Fibroblast of gingiva (primary cell): ENCODE measurements at regions not wholly inside any gene's neighbourhood (a gene's known extent, or its start where the extent isn't known, plus 50 kb on each side); places are given as distances from the start of the nearest gene placed in this dataset.

Experiments
- DNase-seq: peaks from one replicate; pipeline ENCODE4 v3.0.0-alpha.2; 2011; ENCODE audit warnings: low read depth

DNA sequence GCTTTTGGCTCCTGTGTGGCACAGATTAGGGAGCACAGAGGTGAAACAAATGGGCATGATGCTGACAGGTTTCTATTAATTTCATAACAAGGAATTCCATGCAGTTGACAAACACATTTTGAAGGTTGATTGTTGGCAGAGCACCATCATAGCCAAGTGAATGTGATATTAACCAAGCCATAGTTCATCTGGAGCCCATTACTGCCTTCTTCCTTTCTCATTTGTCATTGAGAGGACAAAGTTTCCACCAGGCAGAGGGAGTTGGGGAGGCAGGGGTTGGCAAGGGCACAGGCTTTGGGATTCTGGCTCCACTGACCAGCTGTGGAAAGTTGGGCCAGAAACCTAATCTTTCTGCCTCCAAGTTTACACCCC lies 325.2 kb downstream of the MFSD1 start:
- peak; percentile 3 for DNase-seq

DNA sequence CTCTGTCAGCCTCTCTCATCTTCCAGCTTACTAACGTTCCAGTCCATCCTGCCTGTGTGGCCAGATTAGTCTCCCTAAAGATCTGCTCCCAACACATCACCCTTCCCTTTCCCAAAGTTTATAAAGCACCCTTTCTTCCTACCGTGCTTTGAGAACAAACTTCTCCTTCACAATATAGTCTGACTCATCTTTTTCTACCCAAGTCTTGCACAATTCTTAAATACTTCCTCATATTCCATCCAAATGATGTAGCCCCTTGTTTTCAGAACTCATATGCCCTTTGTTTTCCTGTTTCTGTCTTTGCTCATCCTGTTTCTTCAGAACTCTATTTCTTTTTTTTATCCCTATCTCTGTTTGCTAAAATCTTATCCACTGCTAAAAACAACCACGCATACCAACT lies 326.8 kb downstream of the MFSD1 start:
- peak; percentile 44 for DNase-seq

DNA sequence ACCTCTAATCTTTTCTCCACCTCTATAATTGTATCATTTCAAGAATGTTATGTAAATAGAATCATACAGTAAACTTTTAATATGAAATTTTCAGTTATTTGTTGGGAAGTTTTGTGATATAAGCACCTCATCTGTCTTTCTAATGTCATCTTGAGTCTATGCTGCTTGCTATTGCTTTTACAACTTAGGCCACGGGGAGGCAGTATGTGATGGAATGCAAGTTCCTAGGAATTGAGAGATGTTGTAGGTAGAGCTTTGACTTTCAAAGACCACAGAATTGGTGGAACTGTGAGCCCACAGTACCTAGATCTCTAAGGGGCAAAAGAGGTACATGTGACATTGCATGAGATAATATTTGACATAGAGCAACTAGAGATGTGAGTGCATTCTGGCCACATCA lies 328.3 kb downstream of the MFSD1 start:
- DNase-seq, result no peak

DNA sequence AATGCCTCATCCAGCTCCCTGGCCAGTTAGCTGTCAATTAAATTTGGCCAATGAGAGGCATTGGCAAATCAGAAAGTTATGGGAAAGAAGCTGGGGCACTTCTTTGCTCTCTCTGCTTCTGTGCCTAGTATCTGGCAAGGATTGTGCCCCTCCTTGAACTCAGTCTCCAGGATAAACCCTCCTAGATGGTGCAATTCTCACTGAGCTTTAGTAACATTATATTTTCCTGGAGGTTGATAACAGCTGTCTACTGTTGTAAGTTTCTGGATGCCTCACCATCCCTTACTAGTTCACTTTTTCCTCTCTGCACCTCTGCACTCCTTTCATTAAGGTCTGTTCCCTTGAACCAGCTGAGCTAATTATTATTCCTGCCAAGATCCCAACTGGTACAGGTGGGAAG lies 329.5 kb downstream of the MFSD1 start:
- no peak for DNase-seq

DNA sequence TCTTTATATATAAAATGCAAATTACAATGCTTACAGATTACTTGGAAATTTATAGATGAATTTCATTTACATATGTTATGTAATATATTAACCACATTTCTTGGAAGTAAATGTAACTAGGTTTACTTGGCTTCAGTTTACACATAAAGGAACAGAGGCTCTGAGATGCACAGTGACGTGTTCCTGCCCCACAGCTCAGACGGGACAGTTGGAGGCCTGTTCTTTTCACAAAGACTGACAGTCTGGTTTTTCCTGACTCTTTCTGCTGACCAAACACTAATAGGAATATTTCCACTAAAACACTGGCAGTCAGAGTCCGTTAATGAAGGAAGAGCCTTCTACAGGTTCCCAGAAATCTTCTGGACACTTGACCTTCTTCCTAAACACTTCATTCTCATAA lies 336.1 kb downstream of the MFSD1 start:
- DNase-seq, result no peak

DNA sequence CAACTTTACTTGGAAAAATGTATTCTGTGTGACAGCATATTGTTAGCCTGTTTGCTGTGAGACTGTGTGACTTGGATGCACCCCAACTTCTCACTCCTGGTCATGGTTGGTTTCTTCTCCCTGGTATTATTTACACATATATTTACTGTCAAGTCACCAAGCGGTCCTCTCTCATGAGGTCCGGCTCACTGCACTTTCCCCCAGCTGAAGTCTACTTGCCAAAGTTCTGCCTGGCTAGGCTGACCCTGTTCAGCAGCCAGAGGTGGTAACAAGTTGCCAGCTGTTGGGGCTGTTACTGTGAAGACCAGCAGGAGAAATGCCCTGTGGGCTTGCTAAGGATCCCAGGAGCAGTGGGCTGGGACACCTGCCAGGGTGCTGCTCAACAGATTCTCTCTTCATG lies 337.5 kb downstream of the MFSD1 start:
- DNase-seq, result peak; percentile 30

DNA sequence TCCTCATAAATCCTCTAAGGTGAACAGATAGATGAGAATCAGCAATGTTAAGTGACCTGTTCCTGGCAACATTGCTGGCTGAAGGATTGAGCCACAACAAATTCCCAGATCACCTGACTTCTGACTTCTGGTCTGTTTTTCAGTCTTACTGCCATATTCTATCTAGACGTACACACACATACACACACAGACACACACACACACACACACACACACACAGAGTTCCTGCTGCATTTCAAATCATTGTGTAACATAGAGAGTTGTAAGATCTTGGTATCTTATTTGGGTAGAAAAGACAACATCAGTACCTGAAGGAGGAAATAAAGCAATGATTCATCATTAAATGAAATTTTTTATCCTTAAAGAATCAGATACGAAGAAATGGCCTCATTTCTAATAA lies 342.6 kb downstream of the MFSD1 start:
- DNase-seq, result no peak

DNA sequence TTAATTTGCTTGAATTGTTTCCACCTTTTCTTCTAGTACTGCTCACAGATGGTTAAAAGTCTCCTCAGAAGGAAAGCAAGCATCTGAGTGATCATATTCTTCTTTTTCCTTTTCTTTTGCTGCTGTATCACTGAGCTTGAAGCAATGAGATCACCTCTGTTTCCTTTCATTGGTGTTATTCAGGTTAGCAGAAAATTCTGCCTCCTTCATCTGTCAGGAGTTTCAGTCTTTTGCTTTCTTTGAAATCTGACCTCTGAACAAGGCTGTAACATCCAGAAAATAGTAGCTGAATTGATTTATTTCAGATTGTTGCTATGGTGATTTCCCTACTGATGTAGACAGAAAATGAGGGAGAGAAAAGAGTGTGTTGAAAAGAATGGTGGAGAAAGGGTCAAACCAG lies 343.0 kb downstream of the MFSD1 start:
- DNase-seq, result no peak

DNA sequence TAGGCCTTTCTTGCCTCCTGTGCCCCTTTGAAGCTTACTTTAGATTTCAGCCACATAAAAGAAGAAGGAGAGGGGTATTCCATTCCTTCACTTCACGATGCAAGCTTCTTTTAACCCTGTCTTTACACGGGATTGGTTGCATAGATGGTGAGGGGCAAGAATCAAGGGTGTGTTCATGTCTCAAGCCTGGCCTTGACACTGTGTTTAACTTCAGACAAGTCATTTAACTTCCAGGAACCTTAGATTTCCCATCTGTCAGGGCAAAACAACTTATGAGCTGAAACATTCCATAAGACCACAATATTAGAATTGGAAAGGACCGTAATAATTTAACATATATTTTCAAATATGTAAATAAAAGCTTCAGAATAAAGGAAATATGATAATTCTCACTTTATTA lies 344.5 kb downstream of the MFSD1 start:
- DNase-seq, result no peak

DNA sequence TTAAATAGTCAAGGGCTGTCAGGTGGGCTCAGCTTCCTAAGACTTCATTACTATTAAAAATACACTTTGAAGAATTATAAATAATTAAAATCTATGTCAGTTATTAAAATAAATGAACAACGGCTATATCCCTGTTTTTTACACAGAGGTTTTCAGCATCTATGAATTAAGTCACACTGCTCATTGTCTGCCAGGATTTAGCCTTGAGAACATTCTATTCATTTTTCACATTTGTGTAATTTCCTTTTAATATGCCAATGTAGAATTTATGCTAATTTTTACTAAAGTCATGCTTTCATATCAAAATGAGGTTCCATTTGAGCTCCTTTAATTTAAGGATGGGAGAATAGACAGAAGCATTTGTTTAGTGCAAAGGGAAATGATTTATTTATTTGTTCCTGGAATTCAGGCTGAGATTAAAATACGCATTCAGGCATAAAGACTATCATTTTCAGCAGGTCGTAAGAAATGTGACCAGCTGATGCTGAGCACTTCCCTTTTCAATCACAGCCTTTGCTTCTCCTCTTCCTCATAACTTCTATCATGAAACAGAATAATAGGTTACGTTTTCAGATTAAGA lies 345.1 kb downstream of the MFSD1 start:
- peak; percentile 9 for DNase-seq

DNA sequence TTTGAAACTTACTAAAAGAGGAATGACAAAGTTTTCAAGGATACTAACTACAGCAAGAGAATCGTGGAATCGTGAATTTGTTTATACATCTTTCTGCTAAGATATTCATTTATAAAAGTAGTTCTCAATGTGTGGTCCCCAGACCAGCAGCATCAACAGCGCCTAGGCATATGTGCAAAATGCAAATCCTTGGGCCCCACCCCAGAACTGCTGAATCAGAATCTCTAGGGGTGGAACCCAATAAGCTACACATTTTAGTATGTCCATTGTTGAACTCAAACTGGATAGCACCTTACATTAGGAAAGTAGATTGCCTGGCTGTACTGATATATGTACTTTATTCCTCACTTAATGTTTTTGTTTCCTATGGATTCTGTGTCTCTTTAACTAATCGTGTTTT lies 346.0 kb downstream of the MFSD1 start:
- no peak for DNase-seq

DNA sequence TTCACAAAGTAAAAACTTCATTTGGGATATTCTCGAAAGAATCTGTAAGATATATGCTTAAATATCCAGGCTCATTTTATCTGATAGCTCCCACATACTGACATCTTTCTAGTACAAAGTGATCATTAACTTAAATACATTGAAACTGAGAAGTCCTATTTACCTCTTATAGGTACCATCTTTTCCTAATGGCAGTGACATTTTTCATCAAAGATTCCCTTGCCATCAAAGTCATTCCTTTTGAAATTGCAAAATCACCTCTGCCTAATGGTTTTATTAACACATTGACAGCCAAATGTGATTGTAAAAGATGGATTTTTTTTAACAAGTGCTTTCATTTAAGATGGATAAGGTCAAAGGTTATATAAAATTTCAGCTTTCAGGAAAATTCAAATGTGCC lies 346.6 kb downstream of the MFSD1 start:
- no peak for DNase-seq

DNA sequence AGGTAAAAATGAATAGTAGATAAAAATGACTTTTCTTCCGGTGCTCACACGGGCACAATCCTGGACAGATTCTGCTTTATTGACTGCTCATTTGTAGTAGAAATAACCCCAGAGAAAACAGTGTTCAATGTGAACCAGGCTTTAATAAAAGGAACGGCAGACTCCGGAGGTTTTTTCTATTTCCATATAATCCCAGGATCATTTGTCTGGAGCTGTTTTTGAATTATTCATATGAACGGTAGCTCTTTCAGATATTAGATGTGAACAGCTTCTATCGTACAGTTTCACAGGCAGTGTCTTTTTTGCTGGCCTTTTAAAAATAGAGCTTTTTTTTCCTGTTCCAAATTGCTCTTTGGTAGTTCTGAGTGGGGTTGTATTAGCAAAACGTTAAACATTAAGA lies 347.3 kb downstream of the MFSD1 start:
- no peak for DNase-seq

DNA sequence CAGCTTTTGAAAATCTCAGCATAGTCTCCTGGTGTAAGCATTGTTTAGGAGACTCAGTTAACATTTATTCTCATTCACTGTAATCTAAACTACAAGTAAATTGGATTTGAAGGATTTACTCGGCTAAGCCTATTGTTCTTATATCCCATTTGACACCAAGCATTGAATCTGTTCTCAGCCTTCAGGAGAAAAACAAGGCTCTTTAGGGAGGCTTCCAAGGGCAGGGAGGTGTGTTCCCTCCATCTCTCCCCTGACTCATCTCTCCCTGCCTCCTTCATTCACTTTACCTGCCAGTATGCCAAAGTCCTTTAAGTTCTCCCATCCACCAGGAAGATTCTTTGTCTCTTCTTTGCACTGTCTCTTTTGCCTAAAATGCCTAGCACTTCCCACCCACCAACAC lies 347.8 kb downstream of the MFSD1 start:
- DNase-seq, result no peak

DNA sequence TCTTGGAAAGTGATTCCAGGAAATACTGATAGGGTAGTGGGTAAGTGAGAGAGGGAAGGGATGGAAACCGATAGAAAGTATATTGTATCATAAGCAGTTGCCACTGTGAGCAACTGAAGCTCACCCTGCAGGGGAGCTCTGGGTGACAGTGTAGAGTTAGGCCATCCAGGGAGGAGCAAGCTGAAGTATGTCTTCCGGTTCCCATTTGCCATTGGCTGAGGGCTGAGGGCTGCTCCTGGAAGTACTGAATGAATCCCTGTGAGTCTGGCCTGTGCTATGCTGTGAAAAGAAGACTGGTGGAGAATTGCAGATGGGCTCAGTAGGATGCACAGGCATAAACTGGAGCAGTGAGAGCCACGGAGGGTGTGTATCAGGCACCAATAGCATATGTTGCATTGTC lies 348.3 kb downstream of the MFSD1 start:
- no peak for DNase-seq

DNA sequence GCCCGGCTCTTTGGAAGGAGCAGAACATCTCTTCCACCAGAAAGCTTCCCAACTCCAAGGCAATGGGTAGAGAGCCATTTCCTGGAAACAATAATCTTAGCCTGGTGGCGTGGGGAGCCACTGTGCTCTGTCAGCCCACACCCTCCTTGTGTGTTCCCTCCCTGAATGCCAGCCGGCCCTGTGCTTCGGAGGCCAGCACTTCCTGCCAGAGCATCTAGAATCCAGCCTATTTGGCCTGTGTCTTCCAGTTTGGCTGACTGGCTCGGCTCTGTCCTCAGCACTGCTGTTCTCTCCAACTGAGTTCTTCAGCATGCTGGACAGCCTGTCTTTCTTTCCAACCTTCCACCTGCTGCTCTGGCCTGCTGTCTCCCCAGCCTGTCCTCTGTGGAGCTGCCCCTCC lies 349.3 kb downstream of the MFSD1 start:
- DNase-seq, result no peak

DNA sequence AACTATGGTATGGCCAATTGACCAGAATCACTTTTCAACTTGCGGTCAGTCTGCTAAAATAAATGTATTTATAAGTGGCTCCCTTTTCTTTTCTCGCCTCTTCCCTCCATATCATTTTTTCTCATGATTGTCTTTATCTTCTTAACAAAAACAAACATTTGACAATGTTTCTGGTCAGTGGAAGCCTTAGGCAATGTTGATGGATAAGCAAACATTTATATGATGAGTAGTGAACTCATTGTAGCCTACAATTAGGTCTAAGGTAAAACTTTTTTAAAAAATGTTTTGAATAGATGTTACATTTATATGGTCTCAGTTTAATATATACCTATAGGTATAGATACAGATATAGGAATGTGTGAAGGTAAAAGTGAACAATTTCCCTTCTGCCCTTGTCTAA lies 355.4 kb downstream of the MFSD1 start:
- DNase-seq, result no peak

DNA sequence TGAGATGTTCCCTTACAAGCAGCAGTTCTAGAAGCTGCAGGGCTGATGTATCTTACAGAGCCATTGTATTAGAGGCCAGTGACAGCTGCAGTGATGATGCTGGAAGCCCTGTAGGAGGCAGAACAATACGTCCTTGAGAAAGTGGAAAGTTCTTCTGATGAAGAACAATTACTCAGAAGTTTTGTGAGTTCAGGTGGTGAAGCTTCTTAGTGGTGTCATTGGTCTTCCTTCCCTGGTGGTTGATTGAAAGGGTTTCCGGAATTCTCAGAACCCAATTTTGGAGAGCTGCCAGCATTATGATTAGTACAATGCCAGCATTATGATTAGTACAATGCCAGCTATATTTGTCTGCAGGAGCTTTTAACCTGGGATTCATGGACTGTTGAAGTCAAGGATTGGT lies 356.4 kb downstream of the MFSD1 start:
- DNase-seq, result no peak

DNA sequence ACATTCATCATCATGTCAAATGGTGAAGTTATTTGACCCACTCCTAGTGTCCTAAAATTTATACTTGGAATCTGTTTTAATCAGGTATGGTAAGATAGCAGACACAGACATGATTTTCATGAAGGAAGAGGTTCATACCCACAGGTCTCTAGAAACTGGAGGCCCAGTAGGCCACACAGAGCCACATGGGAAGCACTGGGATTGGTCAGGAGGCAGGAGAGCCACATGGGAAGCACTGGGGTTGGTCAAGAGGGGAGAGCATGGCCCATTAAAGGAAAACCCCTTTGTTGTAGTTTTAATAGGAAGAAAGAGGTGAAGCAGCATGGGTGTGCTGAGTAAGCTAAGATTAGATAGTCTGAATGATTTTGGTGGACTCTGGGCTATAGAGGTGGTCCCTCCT lies 356.9 kb downstream of the MFSD1 start:
- DNase-seq, result no peak

DNA sequence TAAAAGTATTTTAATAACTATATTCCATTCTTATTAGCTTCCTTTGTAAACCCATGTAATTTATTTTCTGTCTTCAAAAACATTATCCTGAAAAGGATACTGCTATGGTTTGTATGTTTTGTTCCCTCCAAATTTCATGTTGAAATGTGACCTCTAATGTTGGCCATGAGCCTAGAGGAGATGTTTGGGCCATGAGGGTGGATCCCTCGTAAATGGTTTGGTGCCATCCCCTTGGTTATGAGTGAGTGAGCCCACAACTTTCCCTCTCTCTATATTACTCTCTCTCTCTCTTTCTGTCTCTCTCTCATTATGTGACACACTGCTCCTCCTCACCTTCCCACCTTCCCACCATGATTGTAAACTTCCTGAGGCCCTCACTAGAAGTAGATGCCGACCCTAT lies 357.7 kb downstream of the MFSD1 start:
- DNase-seq, result no peak

DNA sequence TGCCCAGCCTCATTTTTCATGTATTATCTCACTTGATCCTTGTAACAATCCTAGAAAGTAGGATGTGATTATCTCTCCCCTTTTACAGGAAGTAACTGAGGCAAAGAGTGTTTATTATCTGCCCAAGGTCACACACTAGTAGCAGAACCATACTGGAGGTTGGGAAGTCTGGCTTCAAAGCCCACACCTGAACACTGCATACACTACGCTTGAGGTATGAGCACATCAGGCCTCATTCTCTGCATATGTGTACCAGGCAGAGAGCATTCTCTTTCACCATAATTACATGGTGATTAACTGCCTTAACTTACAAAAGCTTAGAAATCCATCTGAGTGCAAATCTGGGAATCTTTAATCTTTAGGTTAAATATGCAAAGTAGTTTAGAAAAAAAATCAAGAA lies 361.8 kb downstream of the MFSD1 start:
- DNase-seq, result no peak

DNA sequence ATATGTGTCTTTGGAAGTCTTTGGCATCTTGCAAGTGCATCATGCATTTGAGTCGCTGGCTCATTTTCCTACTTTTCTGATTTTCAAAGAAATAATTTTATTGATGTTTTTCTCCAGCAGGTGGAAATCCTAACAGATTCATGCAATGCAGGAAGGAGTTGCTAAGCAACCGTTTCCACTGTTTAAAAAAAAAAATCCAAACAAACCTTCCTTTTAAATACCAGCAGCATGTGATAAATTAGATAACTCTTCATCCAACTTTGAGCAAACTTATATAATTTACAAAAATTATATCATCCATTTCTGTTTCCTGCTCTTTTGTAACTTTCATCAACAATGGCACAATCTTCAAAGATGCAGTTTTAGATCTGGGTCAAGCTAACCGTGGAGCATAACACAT lies 364.1 kb downstream of the MFSD1 start:
- no peak for DNase-seq

DNA sequence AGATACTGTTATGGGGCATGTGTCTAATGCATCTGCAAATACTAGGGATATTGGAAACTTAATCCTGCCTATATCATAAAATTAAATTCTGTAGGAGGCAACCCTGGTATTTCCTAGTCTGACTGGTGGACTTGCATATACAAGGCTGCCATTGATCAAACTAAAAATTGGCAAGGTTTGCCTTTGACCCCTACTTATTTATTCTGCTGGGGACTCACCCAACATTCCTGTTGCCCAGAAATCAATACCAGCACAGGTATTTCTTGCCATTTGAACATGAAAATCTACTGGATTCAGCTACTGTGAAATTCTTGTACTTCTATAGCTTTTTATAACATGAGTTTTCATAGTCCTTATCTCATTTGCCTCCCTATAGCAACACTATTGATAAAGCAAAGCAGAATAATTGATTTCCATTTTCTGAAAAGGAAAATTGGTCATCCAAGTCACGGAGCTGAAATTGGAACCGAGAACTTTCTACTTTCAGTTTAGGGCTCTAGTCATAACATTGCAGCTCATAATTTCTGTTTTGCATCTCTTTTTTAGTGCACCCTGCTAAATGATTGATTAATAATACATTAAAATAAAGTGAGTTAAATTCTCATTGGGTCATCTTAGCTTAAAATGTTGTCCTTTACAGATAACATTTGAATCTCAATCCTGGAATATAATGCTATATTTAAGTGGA lies 365.2 kb downstream of the MFSD1 start:
- DNase-seq, result no peak

DNA sequence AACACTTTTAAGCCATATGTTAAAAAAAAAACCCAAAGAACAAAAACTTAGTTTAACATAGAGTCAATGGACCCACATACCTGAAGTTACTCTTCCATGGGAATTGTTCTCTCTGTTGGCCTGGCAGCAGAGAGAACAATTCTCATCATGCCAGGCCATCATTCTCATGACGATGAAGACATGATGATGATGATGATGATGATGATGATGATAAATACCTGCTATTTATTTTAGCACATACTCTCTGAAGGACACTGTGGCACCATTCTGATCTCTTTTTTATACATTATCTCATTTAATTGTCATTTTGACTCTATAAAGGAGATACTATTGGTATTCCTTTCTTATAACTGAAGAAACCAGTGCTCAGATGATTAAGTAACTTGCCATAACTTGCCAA lies 366.9 kb downstream of the MFSD1 start:
- no peak for DNase-seq

DNA sequence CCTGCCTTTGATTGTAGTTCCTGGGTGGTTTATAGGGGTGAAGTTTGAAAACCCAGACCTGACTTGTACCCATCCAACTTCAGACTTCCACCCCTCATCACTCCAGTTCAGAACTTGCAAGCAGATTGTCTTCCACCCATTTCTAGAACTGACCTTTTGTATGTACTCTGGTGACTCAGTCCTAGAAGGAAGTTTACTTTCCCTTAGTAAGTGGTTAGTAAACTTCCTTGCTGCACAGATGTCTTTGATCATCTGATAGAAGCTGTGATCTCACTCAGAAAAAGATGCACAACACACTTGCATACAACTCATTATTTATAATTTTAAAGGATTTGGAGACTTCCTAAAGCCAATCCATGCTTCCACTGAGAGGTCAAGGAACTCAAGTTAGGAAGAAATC lies 368.0 kb downstream of the MFSD1 start:
- DNase-seq, result peak; percentile 62
